ENCODE measurements at regions not wholly inside any gene's neighbourhood (a gene's known extent, or its start where the extent isn't known, plus 50 kb on each side); places are given as distances from the start of the nearest gene placed in this dataset.

DNA sequence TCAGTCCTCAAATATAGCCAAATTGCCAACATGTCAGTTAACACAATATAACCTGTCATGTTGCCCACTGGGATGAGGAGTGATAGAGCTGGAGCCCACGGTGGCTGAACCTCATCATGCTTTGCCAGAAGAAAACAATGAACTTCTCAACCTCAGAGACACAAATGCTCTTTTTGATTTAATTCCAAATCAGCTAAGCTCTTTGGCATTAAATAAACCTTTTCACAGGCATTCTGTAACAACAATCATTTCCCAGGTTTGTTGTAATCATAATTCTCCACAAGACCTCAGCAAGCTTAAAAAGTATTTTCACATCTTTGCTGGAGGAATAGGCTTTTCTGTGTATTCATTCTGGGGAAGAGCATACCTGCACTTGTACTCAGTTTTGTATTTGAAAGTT lies 830.9 kb downstream of the MAT2B start:
- no peak for DNase-seq (ENCODE audit: low read depth in 1 of 2, low spot score in 1 of 2)

GRCh38 chr5:164336906-164337305 lies 831.5 kb downstream of the MAT2B start:
- no peak for DNase-seq (ENCODE audit: low read depth in 1 of 2, low spot score in 1 of 2)

GRCh38 chr5:164341056-164341619 lies 835.7 kb downstream of the MAT2B start:
- DNase-seq (ENCODE audit: low read depth in 1 of 2, low spot score in 1 of 2): no peak

DNA sequence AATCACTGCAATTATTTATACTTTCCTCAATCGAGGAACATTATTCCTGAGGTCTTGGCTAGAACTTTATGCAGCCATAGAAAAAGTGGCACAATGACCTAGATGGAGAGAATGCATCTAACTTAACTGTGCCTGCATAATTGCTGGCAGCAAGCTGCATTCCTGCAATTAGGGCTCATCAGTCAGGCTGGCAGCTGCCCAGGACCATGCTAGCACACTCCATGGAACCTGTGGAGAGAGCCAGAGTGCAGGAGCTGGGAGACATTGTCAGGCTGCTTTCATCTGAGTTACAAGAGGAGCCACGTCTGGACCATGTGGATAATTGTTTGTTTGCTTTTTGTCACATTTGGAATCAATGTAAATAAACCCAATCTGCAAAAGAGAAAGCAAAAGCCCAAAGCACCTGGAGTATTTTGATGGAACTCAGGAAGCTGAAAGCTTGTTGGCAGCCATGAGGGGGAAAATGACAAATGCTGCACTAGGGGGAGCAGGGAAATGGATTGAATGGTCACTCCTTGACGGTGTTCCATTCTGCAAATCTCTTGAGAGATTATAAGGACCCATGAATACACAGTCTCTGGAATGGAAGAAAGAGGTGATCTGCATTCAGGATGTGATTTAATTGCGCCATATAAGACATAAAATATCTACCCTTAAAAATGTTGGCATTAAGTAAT lies 839.9 kb downstream of the MAT2B start:
- DNase-seq (ENCODE audit: low read depth in 1 of 2, low spot score in 1 of 2): no peak

DNA sequence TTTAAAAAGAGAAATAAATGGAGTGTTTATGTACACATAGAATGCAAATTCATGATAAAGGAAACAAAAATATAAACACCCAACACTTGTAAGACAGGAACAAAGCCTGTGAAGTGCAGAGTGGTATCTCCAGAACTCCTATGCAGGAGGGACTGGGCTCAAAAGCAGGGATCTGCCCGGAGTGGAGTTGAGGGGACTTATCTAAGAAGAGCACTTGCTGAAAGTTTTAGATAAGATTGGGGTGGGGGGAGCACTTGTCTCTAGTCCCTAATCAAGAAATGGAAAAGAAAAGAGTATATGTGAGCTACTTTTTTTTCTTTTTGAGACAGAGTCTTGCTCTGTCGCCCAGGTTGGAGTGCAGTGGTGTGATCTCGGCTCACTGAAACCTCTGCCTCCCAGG lies 840.4 kb downstream of the MAT2B start:
- DNase-seq (ENCODE audit: low read depth in 1 of 2, low spot score in 1 of 2): no peak

DNA sequence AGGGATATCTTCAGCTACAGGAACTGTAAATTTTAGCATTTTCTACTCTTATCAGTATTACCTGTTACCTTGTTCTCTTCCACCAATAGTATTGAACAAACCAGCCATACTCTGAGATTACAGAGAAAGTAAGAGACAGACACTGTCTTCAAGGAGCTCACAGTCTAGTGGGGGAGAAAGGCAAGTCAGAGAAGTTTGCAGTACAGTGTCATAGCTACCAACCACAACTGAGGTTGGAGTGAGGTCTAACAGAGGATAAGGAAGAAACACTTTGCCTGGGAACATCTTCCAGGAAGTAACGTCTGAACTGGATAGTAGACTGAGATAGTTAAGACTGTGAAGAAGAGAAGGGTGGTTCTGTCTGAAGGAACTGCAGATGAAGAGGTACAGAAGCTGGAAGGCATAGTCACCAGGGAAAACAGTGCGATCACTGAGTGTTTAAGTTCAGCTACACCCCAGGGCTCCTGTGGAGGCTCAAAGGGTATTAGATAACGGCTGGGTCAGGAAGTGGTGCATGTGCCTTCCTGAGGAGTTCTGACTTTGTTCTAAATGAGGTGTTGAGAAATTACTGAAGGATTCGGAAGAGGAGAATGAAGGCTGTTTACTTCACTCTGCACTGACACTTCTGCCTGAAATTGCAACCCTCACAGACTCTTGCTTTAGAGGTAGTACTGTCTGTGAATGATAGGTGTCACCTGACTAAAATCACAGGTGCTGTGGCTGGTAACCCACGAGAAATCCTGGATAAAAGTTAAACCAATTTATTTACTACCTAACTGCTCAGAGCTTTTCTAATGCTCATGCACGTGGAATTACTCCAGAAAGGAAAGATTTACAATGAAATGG lies 841.6 kb downstream of the MAT2B start:
- no peak for DNase-seq (ENCODE audit: low read depth in 1 of 2, low spot score in 1 of 2)

DNA sequence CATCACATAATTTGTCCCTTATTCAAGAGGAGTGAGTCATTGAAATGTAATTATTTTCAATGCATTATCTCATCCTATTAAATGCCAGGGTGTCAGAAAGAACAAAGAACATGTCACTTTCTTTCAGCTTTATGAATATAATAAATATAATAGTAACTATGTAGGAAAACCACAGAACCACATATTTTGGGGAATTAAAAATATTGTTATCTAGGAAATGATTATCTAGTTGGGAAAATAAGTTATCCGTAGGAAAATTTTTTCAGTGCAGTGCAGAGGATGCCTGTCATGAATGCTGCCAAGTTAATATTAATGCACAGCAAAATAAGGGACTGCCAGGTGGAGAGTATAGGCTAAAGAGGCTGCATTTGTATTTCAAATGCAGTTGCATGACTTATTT lies 844.8 kb downstream of the MAT2B start:
- DNase-seq (ENCODE audit: low read depth in 1 of 2, low spot score in 1 of 2): no peak

DNA sequence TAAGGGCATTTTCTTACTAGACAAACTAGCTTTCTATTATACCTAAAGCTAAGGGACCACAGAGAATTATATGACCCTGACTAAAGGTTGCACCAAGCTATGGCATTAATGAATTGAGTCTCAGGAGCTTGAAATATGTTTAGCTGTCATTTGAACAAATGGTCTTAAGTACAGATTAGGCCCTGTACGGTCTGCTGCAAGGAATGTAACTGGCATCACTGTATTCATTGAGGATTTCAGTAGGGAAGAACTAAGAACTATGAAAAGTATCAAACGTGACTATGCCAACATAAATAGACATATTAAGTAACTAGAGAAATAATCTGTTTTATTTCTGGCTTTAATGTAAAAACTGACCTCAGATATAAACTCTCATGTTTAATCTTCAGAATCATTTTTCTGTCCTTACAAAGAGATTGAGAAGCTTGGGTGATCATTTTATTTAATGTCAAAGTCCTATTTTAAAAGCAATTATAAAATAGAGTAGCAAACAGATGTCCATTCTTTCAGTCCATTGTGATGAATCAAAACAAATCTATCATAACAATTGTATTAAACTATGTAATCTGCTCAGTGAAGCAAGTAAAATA lies 845.9 kb downstream of the MAT2B start:
- DNase-seq (ENCODE audit: low read depth in 1 of 2, low spot score in 1 of 2): no peak

DNA sequence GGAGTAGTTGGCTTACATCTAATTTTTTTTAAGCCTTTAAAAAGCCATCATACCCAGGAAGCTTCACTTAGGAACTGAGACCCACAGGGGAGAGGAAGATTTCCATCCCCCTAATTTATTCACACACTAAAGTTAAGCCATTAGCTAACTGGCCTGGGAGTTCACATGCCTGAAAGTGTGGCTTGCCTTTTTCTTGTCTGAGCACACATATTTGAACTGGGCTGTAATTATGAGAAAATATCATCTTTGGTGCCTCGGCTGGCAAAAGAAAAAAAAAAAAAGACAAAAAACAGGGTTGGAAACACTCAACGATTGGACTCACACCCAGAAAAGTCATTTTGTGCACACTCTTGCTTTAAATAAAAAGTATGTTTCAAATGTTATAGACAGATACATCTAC lies 847.3 kb downstream of the MAT2B start:
- no peak for DNase-seq (ENCODE audit: low read depth in 1 of 2, low spot score in 1 of 2)

DNA sequence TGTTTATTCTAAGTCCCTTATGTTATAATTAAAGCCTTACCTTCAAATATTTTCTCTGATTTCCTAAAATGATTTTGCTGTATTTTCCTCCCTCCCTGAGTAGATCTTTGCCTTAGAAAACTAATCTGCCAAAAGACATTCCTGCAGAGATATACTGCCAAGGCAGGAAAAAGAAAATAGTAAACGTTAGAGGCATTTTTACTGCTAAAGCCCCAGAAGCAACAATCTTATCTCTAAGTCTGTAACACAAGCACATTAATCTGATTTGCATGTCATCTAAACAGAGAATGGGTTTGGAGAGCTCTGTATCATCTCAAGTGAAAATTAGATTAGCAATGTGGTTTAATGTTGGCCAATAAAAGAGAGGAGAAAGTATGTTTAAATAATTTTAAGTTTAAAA lies 847.7 kb downstream of the MAT2B start:
- no peak for DNase-seq (ENCODE audit: low read depth in 1 of 2, low spot score in 1 of 2)

DNA sequence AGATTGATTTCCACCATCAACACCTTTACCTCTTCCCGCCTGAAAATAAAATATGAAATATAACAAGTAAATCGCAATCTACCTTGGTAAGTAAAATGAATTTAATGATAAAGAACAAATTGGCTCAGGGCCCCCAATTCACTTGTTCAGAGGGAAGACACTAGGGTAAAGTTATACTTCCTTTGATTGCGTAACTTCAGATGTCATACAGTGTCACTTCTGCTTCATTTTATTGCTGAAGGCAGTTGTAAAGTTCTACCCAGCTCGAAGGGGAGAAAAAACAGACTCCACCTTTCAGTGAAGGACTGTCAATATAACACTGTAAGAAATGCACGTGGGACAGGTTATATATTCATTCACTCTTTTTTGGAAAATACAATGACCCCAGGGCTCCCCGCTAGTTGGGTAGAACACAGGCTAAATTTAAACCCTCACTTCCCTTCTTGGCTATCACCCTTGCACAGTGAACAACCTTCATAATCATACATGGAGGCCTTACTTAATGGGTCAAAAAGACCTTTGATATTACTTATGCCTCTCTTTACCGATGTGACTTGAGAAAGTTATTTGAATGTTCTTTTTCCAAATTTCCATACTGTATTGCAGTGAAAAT lies 848.8 kb downstream of the MAT2B start:
- no peak for DNase-seq (ENCODE audit: low read depth in 1 of 2, low spot score in 1 of 2)

DNA sequence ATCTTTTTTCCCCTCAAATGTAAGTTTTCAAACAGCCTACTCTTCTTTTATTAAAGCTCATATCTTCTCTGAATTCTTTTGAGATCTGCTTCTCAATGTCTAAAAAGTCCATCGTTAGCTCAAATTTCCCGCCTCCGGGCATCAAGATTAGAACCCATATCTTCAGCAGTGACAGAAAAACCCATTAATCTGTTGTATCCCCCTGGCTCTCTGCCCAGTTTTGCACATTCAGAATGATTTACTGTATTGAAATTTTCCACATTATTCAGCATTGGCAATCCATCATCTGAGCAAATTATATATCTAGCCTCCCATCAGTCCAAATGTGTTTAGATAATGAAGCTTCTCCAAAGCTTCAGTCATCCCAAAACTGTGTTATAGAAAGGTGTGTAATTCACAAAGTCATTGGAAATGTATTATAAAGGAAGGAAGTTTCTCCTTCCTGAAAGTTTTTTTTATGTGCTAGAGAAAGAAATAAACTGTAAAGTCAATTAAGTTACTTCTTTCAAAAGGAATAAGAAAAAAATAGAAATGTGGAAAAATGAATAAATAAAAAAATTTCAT lies 849.9 kb downstream of the MAT2B start:
- no peak for DNase-seq (ENCODE audit: low read depth in 1 of 2, low spot score in 1 of 2)

DNA sequence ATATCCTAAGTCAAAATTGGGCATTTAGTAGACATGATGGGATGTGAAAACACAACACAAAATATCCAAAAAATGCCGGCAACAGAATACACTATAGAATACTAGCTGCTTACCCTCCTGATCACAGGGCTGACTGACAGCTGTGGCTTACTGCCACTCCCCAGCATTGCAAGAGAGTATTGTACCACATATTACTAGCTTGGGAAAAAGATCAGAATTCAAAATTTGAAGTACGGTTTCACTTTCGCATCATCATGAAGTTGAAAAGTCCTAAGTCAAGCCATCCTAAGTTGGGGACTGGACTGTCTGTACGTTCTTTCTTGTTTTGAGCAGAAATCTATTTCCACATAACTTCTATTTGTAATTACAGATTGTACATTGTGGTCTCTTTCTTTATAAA lies 851.4 kb downstream of the MAT2B start:
- DNase-seq (ENCODE audit: low read depth in 1 of 2, low spot score in 1 of 2): no peak

- DNase-seq (ENCODE audit: low read depth in 1 of 2, low spot score in 1 of 2): no peak
Observed at GRCh38 chr5:164357395-164358033, 852.1 kb downstream of the MAT2B start.

- DNase-seq (ENCODE audit: low read depth in 1 of 2, low spot score in 1 of 2): no peak
Observed at GRCh38 chr5:164358531-164359259, 853.3 kb downstream of the MAT2B start.

GRCh38 chr5:164359260-164360255 lies 854.1 kb downstream of the MAT2B start:
- DNase-seq (ENCODE audit: low read depth in 1 of 2, low spot score in 1 of 2): no peak

DNA sequence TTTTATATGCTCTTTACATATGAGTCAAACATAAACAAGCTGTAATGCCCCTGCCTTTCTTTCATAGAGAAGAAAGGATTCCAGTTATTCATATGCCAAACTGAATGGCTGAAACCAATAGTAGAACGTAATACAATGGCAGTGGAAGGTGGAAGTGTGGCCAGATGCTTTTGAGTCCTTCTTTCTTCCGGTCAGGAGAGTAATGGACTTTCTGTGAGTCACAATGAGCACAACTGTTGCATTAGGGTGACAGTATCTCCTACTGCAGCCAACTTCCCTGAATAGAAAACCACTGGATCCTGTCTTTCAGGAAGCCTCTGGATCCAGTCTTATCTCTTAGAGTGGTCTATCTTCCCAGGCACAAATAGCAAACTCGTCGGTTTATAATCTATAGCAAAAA lies 855.2 kb downstream of the MAT2B start:
- no peak for DNase-seq (ENCODE audit: low read depth in 1 of 2, low spot score in 1 of 2)

DNA sequence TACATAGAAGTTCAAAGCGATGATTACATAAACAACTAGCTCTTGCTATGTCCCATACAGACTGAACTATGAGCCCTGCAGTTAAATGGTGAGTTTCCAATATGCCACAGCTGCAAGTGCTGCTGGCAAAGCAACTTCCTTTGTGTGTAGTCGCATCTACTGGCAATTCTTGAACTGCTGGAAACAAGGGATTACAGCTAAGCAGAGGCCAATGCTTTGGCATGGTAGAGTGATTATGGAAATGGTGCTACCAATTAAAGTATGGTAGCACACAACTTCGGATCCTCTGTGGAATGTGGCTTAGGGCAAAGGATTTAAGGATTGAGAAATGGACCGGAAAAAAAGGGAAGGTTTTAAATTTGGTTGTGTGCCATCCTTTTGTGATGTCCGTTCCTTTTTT lies 856.6 kb downstream of the MAT2B start:
- DNase-seq (ENCODE audit: low read depth in 1 of 2, low spot score in 1 of 2): no peak

DNA sequence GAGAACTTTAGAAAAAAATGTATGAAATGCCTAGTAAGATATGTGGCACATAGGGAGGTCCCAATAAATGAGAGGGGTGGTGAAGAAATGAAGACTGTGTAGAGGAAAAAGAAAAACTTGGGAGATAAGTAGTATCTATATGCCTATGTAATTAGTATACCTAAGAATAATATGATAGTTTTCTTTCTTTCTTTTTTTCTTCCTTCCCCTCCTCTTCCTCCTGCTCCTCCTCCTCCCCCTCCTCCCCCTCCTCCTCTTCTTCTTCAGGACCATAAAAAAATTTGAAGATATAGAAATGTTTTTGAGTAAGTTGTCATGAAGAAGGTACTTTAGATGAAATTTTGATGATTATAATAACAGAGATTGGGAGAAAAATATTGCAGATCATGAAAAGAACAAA lies 857.4 kb downstream of the MAT2B start:
- DNase-seq (ENCODE audit: low read depth in 1 of 2, low spot score in 1 of 2): no peak
